Omental fat pad (tissue), 3 donors: ENCODE measurements at regions not wholly inside any gene's neighbourhood (a gene's known extent, or its start where the extent isn't known, plus 50 kb on each side); places are given as distances from the start of the nearest gene placed in this dataset.
A peak's percentile ranks its signal among the peaks of the same experiment; 100 is the strongest.

Experiments
- ATAC-seq: fragments of 150-250 bp; one replicate; pipeline ENCODE4 v1.9.1; 2016; ENCODE audit warnings: mild to moderate bottlenecking, moderate library complexity; ENCODE audit not compliant: low FRiP score
- DNase-seq: peaks from one replicate; pipeline ENCODE4 v3.0.0-alpha.2; 2019; ENCODE audit warnings: low spot score
- CTCF ChIP-seq, 3 donors: fragments of 450-650 bp; IDR thresholded peaks; one replicate each; pipeline ENCODE4 v1.5.1; 2016 to 2017; ENCODE audit warnings: antibody characterized with exemption in 3 of 3, mild to moderate bottlenecking in 3 of 3, moderate library complexity in 2 of 3

GRCh38 chr12:19719672-19720071 is 280.4 kb downstream of the AEBP2 start:
- no peak for DNase-seq
- no peak for TF ChIP-seq CTCF (IDR thresholded peaks at IDR 0.05)
- ATAC-seq, result no peak

DNA sequence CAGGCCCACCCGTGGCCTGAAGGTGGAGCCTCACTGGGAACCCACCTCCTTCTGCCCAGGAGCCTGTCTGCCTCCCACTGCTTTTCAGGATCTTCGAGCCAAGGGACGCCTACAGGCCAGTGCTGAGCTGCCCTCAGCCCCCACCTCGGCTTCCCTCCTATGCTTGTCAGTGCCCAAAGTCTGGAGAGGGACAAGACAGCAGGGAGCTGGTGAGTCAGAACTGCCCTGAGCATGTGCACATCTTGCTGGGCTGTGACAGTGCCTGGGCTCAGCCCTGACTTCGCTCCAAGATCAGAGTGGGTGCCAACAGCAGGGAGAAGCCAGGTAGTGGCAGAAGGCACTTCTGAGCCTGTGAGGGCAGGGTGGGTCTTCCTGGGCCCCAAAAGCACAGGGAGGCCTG is 286.8 kb downstream of the AEBP2 start:
- ATAC-seq, result no peak
- TF ChIP-seq CTCF (IDR thresholded peaks at IDR 0.05), result no peak

GRCh38 chr12:19726592-19726991 is 287.3 kb downstream of the AEBP2 start:
- no peak for DNase-seq
- no peak for ATAC-seq
- TF ChIP-seq CTCF (IDR thresholded peaks at IDR 0.05), result no peak

More for the DNA sequence above, 286.8 kb downstream of the AEBP2 start:
- no peak for DNase-seq

DNA sequence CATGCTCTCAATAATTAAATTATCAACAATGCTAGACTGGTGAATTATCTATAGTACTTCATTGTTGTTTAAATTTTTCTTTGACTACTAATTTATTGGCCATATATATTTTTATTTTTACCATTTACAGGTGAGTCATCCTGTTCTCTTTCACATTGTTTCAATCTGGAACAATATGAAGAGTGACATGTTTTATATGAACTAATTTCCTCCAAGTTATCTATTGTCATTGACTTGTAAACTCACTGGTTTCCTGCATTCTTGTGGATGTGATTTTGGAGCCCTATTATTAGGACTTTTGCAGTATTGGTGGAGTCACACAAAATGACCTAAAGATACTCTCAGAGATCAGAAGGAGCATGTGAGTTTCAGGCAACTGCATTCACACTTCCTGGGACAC is 297.7 kb downstream of the AEBP2 start:
- TF ChIP-seq CTCF (IDR thresholded peaks at IDR 0.05), result no peak
- ATAC-seq (no peak), DNase-seq (no peak)

GRCh38 chr12:19739195-19739776 is 300.0 kb downstream of the AEBP2 start:
- DNase-seq (no peak), ATAC-seq (no peak)
- TF ChIP-seq CTCF (IDR thresholded peaks at IDR 0.05), result peak in 1 of 3 donors; percentile 17

DNA sequence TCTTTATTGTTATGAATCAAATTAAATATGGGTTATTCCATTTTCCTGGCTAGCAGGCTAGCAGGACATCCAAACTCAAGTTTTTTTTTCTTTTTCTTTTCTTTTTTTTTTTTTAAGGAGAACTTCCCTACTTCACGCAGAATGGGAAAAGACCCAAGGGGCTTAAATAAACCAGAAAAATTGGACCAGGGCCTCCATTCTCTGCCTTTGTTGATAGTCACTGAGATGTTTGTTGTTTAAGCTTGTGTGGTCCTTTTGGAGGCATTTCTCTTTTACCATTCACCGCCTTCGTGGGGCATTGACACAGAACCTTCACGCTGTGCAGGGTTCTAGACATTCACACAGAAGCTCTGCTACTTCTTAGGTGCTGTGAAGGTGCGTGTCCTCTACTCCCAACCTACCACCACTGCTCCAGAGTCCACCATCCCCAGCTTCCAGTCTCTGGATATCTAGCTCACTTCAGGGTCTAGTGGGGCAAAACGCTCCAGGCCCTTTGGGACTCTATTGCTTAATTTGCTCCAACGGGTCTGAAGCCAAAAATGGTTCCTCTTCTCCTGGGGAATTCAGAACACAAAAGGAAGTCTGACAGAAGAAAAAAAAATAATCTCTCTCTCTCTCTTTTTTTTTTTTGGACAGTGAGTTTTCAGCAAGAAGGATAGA is 301.3 kb downstream of the AEBP2 start:
- no peak for TF ChIP-seq CTCF (IDR thresholded peaks at IDR 0.05)
- ATAC-seq (no peak), DNase-seq (no peak)

- no peak for ATAC-seq
These were observed 301.8 kb downstream of the AEBP2 start for GRCh38 chr12:19741132-19741489.

More at GRCh38 chr12:19741132-19741489, 301.8 kb downstream of the AEBP2 start:
- no peak for DNase-seq
- no peak for TF ChIP-seq CTCF (IDR thresholded peaks at IDR 0.05)
